ENCODE measurements at regions not wholly inside any gene's neighbourhood (a gene's known extent, or its start where the extent isn't known, plus 50 kb on each side); places are given as distances from the start of the nearest gene placed in this dataset.

- TF ChIP-seq PRDM10 (tag by site-specific recombination; IDR thresholded peaks at IDR 0.05) (no peak), ZBTB44 (tag by site-specific recombination; IDR thresholded peaks at IDR 0.05) (no peak), ZNF449 (tag by site-specific recombination; IDR thresholded peaks at IDR 0.05) (no peak), ZNF830 (tag by site-specific recombination; IDR thresholded peaks at IDR 0.05; ENCODE audit: low read depth) (no peak), RBAK (tag by site-specific recombination; IDR thresholded peaks at IDR 0.05) (no peak), ZNF24 (tag by site-specific recombination; IDR thresholded peaks at IDR 0.05) (no peak), ZBTB11 (tag by site-specific recombination; conservative IDR thresholded peaks at IDR 0.05; ENCODE audit: low read depth) (no peak)
Observed at GRCh38 chr2:16050261-16050907, 110.0 kb downstream of the MYCN start (continued).

GRCh38 chr2:16049406-16049805, 109.1 kb downstream of the MYCN start:
- ChIA-PET POLR2A (no interaction called here), CTCF (no interaction called here)
- TF ChIP-seq INSM2 (tag by site-specific recombination; IDR thresholded peaks at IDR 0.05) (no peak), ZNF48 (tag by site-specific recombination; IDR thresholded peaks at IDR 0.05) (no peak), GLI2 (tag by site-specific recombination; IDR thresholded peaks at IDR 0.05; ENCODE audit: borderline replicate concordance, low read depth) (no peak), ZNF600 (tag by site-specific recombination; IDR thresholded peaks at IDR 0.05) (no peak), WT1 (tag by site-specific recombination; IDR thresholded peaks at IDR 0.05) (no peak)
- H3K36me3 ChIP-seq (ENCODE audit: control insufficient read depth in 2 of 2, insufficient read depth in 1 of 2, low read length in 2 of 2) = no peaks in the 10 kb centered on the region
- no peaks in the 10 kb centered on the region for H3K4me1 ChIP-seq (ENCODE audit: control insufficient read depth, insufficient read depth, low read length)
- H3K4me3 ChIP-seq (ENCODE audit: low read depth, low read length) = no peak overlapping the region
- no peak overlapping the region for H3K27ac ChIP-seq (ENCODE audit: extremely low read depth, low read depth, low read length)
- H3K9me3 ChIP-seq (ENCODE audit: control insufficient read depth, insufficient read depth, low read depth, low read length) = no peaks in the 10 kb centered on the region
